Peyer's patch (tissue), 4 donors: ENCODE measurements at regions not wholly inside any gene's neighbourhood (a gene's known extent, or its start where the extent isn't known, plus 50 kb on each side); places are given as distances from the start of the nearest gene placed in this dataset.

ENCODE experiments used
- DNase-seq, 3 donors: peaks; one replicate each; pipeline ENCODE4 v3.0.0-alpha.2; 2017 to 2019
- H3K27ac ChIP-seq, 4 donors: fragments of 200-600 bp; sonication (generic); one replicate each; pipeline ENCODE4 v1.5.1; 2016 to 2019
- H3K27me3 ChIP-seq, 2 donors: fragments of 200-600 bp; sonication (generic); one replicate each; pipeline ENCODE4 v1.5.1; 2019
- H3K36me3 ChIP-seq, 3 donors: fragments of 200-600 bp; sonication (generic); one replicate each; pipeline ENCODE4 v1.5.1; 2016 to 2019
- H3K4me1 ChIP-seq, 4 donors: fragments of 200-600 bp; sonication (generic); one replicate each; pipeline ENCODE4 v1.5.1; 2016 to 2019
- H3K4me3 ChIP-seq, 4 donors: fragments of 200-600 bp; sonication (generic); 1 replicate in 3 of 4; 2 replicates in 1 of 4; pipeline ENCODE4 v1.5.1; 2016 to 2019; ENCODE audit warnings: mild to moderate bottlenecking in 1 of 4
- H3K9me3 ChIP-seq, 4 donors: fragments of 200-600 bp; sonication (generic); one replicate each; pipeline ENCODE4 v1.5.1; 2016 to 2019; ENCODE audit warnings: mild to moderate bottlenecking in 1 of 4
- CTCF ChIP-seq, 6 experiments: fragments of 450-650 bp in 4 of 6; fragments of 200-600 bp in 2 of 6; sonication (generic) in 1 of 6; IDR thresholded peaks; one replicate each; pipeline ENCODE4 v1.5.1; 2017 to 2019; ENCODE audit warnings: antibody characterized with exemption in 6 of 6, mild to moderate bottlenecking in 3 of 6, moderate library complexity in 1 of 6
- POLR2A ChIP-seq, 2 donors: fragments of 450-650 bp; IDR thresholded peaks; one replicate each; pipeline ENCODE4 v1.5.1; 2017; ENCODE audit warnings: antibody characterized with exemption in 2 of 2, mild to moderate bottlenecking in 2 of 2, moderate library complexity in 2 of 2

GRCh38 chr10:128525936-128526335 lies 399.7 kb upstream of the MKI67 start:
- H3K4me1 ChIP-seq: no peaks in the 10 kb centered on the region
- no peak overlapping the region for H3K4me3 ChIP-seq
- no peaks in the 10 kb centered on the region for H3K27me3 ChIP-seq
- no peaks in the 10 kb centered on the region for H3K36me3 ChIP-seq
- TF ChIP-seq CTCF (IDR thresholded peaks at IDR 0.05) (no peak), POLR2A (IDR thresholded peaks at IDR 0.05) (no peak)
- no peak for DNase-seq
- H3K27ac ChIP-seq: no peak overlapping the region
- H3K9me3 ChIP-seq: no peaks in the 10 kb centered on the region

GRCh38 chr10:128526791-128527375 lies 400.7 kb upstream of the MKI67 start:
- Histone ChIP-seq H3K4me1 (no peaks in the 10 kb centered on the region), H3K36me3 (no peaks in the 10 kb centered on the region), H3K4me3 (no peak overlapping the region), H3K27ac (no peak overlapping the region), H3K27me3 (no peaks in the 10 kb centered on the region), H3K9me3 (no peaks in the 10 kb centered on the region)
- no peak for TF ChIP-seq POLR2A (IDR thresholded peaks at IDR 0.05)
- no peak for TF ChIP-seq CTCF (IDR thresholded peaks at IDR 0.05)
- no peak for DNase-seq

- H3K4me3 ChIP-seq: no peak overlapping the region
- no peak overlapping the region for H3K27ac ChIP-seq
- H3K4me1 ChIP-seq: no peaks in the 10 kb centered on the region
- DNase-seq: no peak
- H3K27me3 ChIP-seq: no peaks in the 10 kb centered on the region
- no peaks in the 10 kb centered on the region for H3K36me3 ChIP-seq
- no peak for TF ChIP-seq CTCF (IDR thresholded peaks at IDR 0.05)
- no peak for TF ChIP-seq POLR2A (IDR thresholded peaks at IDR 0.05)
- no peaks in the 10 kb centered on the region for H3K9me3 ChIP-seq
Measured at GRCh38 chr10:128527711-128528110, 401.5 kb upstream of the MKI67 start.

GRCh38 chr10:128528167-128528566 lies 401.9 kb upstream of the MKI67 start:
- Histone ChIP-seq H3K4me3 (no peak overlapping the region), H3K27ac (no peak overlapping the region), H3K4me1 (no peaks in the 10 kb centered on the region), H3K36me3 (no peaks in the 10 kb centered on the region), H3K27me3 (no peaks in the 10 kb centered on the region), H3K9me3 (no peaks in the 10 kb centered on the region)
- no peak for DNase-seq
- TF ChIP-seq CTCF (IDR thresholded peaks at IDR 0.05) (no peak), POLR2A (IDR thresholded peaks at IDR 0.05) (no peak)

GRCh38 chr10:128528781-128529180 lies 402.6 kb upstream of the MKI67 start:
- Histone ChIP-seq H3K27ac (no peak overlapping the region), H3K4me1 (no peaks in the 10 kb centered on the region), H3K4me3 (no peak overlapping the region), H3K9me3 (no peaks in the 10 kb centered on the region), H3K27me3 (no peaks in the 10 kb centered on the region), H3K36me3 (no peaks in the 10 kb centered on the region)
- TF ChIP-seq POLR2A (IDR thresholded peaks at IDR 0.05): no peak
- TF ChIP-seq CTCF (IDR thresholded peaks at IDR 0.05): no peak
- no peak for DNase-seq

GRCh38 chr10:128529225-128529624 lies 403.0 kb upstream of the MKI67 start:
- no peak for DNase-seq
- H3K36me3 ChIP-seq: no peaks in the 10 kb centered on the region
- no peaks in the 10 kb centered on the region for H3K27me3 ChIP-seq
- TF ChIP-seq CTCF (IDR thresholded peaks at IDR 0.05) (no peak), POLR2A (IDR thresholded peaks at IDR 0.05) (no peak)
- no peak overlapping the region for H3K4me3 ChIP-seq
- H3K4me1 ChIP-seq: no peaks in the 10 kb centered on the region
- H3K9me3 ChIP-seq: no peaks in the 10 kb centered on the region
- H3K27ac ChIP-seq: no peak overlapping the region
